Panc1 (cell line): ENCODE measurements at regions not wholly inside any gene's neighbourhood (a gene's known extent, or its start where the extent isn't known, plus 50 kb on each side); places are given as distances from the start of the nearest gene placed in this dataset.

Experiments
- ATAC-seq: fragments of 200-7000 bp; cut with Tn5 transposase; 2 replicates; pipeline ENCODE4 v1.9.1; 2020; ENCODE audit warnings: mild to moderate bottlenecking, moderate library complexity
- BruUV-seq: library from RNA; stranded (reverse); fragments of 400-500 nt; replicated peaks from 2 replicates; lab custom pipeline; 2021; lab: Mats Ljungman, UMichigan
- CTCF ChIA-PET: fragments of 300-600 bp; sonication (Branson Sonifier 250); formaldehyde crosslinking; loops from one replicate; lab custom pipeline; 2022; ENCODE audit warnings: antibody characterized with exemption; lab: Charles Lee
- POLR2A ChIA-PET: fragments of 300-600 bp; sonication (Branson Sonifier 250); formaldehyde crosslinking; loops from one replicate; lab custom pipeline; 2022; ENCODE audit warnings: antibody characterized with exemption; lab: Charles Lee
- DNase-seq: peaks from one replicate; pipeline ENCODE4 v3.0.0-alpha.2; 2010; ENCODE audit warnings: low read depth, low spot score
- H3K27ac ChIP-seq: 2 replicates; pipeline ENCODE4 v1.5.1; 2011; ENCODE audit warnings: mild to moderate bottlenecking, low read length, inconsistent platforms
- H3K27me3 ChIP-seq: fragments of 200-500 bp; sonication (Bioruptor generic); 2 replicates; pipeline ENCODE4 v1.6.0; 2014; ENCODE audit warnings: low read length, inconsistent platforms; ENCODE audit not compliant: control insufficient read depth, insufficient read depth
- H3K36me3 ChIP-seq: fragments of 200-500 bp; sonication (Bioruptor generic); 2 replicates; pipeline ENCODE4 v1.5.1; 2014; ENCODE audit warnings: inconsistent platforms, mild to moderate bottlenecking, low read length, moderate library complexity; ENCODE audit not compliant: control insufficient read depth, insufficient read depth
- H3K4me1 ChIP-seq: 2 replicates; pipeline ENCODE4 v1.5.1; 2011; ENCODE audit warnings: inconsistent platforms, mild to moderate bottlenecking, low read length, moderate library complexity; ENCODE audit not compliant: control insufficient read depth, insufficient read depth
- H3K4me3 ChIP-seq, 2 experiments: 2 replicates each; pipeline ENCODE4 v1.5.1; 2011 to 2012; ENCODE audit warnings: low read depth in 2 of 2, low read length in 2 of 2, mild to moderate bottlenecking in 2 of 2, inconsistent platforms in 1 of 2, moderate library complexity in 1 of 2
- H3K9me3 ChIP-seq: fragments of 200-500 bp; sonication (Bioruptor generic); 2 replicates; pipeline ENCODE4 v1.5.1; 2014; ENCODE audit warnings: low read depth, mild to moderate bottlenecking, inconsistent platforms, low read length, moderate library complexity; ENCODE audit not compliant: control insufficient read depth, insufficient read depth
- CTCF ChIP-seq: fragments of 450-650 bp; IDR thresholded peaks from 2 replicates; pipeline ENCODE4 v1.5.1; 2017; ENCODE audit warnings: mild to moderate bottlenecking
- POLR2AphosphoS5 ChIP-seq: IDR thresholded peaks from 2 replicates; pipeline ENCODE4 v1.6.1; 2012; ENCODE audit warnings: mild to moderate bottlenecking, low read depth, low read length, moderate library complexity
- REST ChIP-seq, 2 experiments: IDR thresholded peaks; 2 replicates each; pipeline ENCODE4 v1.6.1; 2011 to 2012; ENCODE audit warnings: low read depth in 2 of 2, control low read depth in 1 of 2, low read length in 1 of 2, mild to moderate bottlenecking in 1 of 2, moderate library complexity in 1 of 2; ENCODE audit not compliant: insufficient read depth in 1 of 2
- SIN3A ChIP-seq: IDR thresholded peaks from 2 replicates; pipeline ENCODE4 v1.6.1; 2012; ENCODE audit warnings: low read depth, mild to moderate bottlenecking, low read length, moderate library complexity, borderline replicate concordance; ENCODE audit not compliant: insufficient read depth
- TCF7L2 ChIP-seq: IDR thresholded peaks from 2 replicates; pipeline ENCODE4 v1.6.1; 2011; ENCODE audit warnings: mild to moderate bottlenecking, low read depth, low read length, inconsistent platforms
- in situ Hi-C: cut with HindIII; loops from 2 replicates; pipeline ENCODE4 v1.10.0; 2016; ENCODE audit warnings: low sequenced_read_pairs, low pct_unique_long_range_greater_than_20kb
- intact Hi-C: fragments of 100-400 bp; cut with micrococcal nuclease; formaldehyde crosslinking; loops from one replicate; pipeline ENCODE4 v1.10.0; 2022; ENCODE audit not compliant: unreplicated experiment

- DNase-seq: no peak
- no peak for ATAC-seq
- BruUV-seq: no TSS peak
- no peak for TF ChIP-seq POLR2AphosphoS5
- no peak for TF ChIP-seq CTCF
- TF ChIP-seq SIN3A: no peak
- TF ChIP-seq TCF7L2: no peak
- TF ChIP-seq REST (IDR thresholded peaks at IDR 0.05; ENCODE audit: insufficient read depth in 1 of 2, low read depth in 2 of 2, low read length in 1 of 2): no peak
- no peaks in the 10 kb centered on the region for H3K36me3 ChIP-seq
- POLR2A ChIA-PET: no interaction called here
- intact Hi-C loops: no loop called here
- no peaks in the 10 kb centered on the region for H3K27me3 ChIP-seq
- H3K27ac ChIP-seq: no peak overlapping the region
- H3K4me3 ChIP-seq: no peak overlapping the region
- H3K9me3 ChIP-seq: no peaks in the 10 kb centered on the region
- H3K4me1 ChIP-seq: no peaks in the 10 kb centered on the region
- CTCF ChIA-PET: no interaction called here
- in situ Hi-C loops: no loop called here
These were observed 60.1 kb upstream of the CLINT1 start for GRCh38 chr5:157918811-157919742.

GRCh38 chr5:157917899-157918809, 59.2 kb upstream of the CLINT1 start:
- TF ChIP-seq POLR2AphosphoS5 (no peak), SIN3A (no peak), CTCF (peak; percentile 73), REST (IDR thresholded peaks at IDR 0.05; ENCODE audit: insufficient read depth in 1 of 2, low read depth in 2 of 2, low read length in 1 of 2) (no peak), TCF7L2 (no peak)
- Histone ChIP-seq H3K4me1 (no peaks in the 10 kb centered on the region), H3K9me3 (no peaks in the 10 kb centered on the region), H3K27ac (no peak overlapping the region), H3K27me3 (no peaks in the 10 kb centered on the region), H3K4me3 (no peak overlapping the region), H3K36me3 (no peaks in the 10 kb centered on the region)
- intact Hi-C loops (no loop called here), in situ Hi-C loops (no loop called here)
- POLR2A ChIA-PET: no interaction called here
- ATAC-seq (peak; percentile 77), DNase-seq (peak; percentile 42)
- CTCF ChIA-PET: no interaction called here
- no TSS peak for BruUV-seq
